Activated naive CD4-positive, alpha-beta T cell treated with anti-CD3 and anti-CD28 coated beads for 36 hours (primary cell): ENCODE measurements at regions not wholly inside any gene's neighbourhood (a gene's known extent, or its start where the extent isn't known, plus 50 kb on each side); places are given as distances from the start of the nearest gene placed in this dataset.

Experiments
- CTCF ChIA-PET: fragments of 350-600 bp; sonication (Branson Sonifier 250); formaldehyde crosslinking; loops from one replicate; lab custom pipeline; 2021; ENCODE audit warnings: antibody characterized with exemption; lab: Charles Lee
- DNase-seq: peaks from one replicate; pipeline ENCODE4 v3.0.0-alpha.2; 2020
- H3K27ac Mint-ChIP-seq: one replicate; pipeline ENCODE4 v1.8.0; 2021; ENCODE audit warnings: mild to moderate bottlenecking, mixed read lengths
- H3K27me3 Mint-ChIP-seq: one replicate; pipeline ENCODE4 v1.8.0; 2021; ENCODE audit warnings: low read depth, mixed read lengths
- H3K36me3 Mint-ChIP-seq: one replicate; pipeline ENCODE4 v1.8.0; 2021; ENCODE audit warnings: low read depth, mixed read lengths
- H3K4me1 Mint-ChIP-seq: one replicate; pipeline ENCODE4 v1.8.0; 2021; ENCODE audit warnings: low read depth, mixed read lengths
- H3K4me3 Mint-ChIP-seq: one replicate; pipeline ENCODE4 v1.8.0; 2021; ENCODE audit warnings: mild to moderate bottlenecking, moderate library complexity, mixed read lengths
- H3K9me3 Mint-ChIP-seq: one replicate; pipeline ENCODE4 v1.8.0; 2021; ENCODE audit warnings: mixed read lengths
- intact Hi-C: fragments of 100-400 bp; cut with micrococcal nuclease; formaldehyde crosslinking; loops from one replicate; pipeline ENCODE4 v1.15.1; 2023

DNA sequence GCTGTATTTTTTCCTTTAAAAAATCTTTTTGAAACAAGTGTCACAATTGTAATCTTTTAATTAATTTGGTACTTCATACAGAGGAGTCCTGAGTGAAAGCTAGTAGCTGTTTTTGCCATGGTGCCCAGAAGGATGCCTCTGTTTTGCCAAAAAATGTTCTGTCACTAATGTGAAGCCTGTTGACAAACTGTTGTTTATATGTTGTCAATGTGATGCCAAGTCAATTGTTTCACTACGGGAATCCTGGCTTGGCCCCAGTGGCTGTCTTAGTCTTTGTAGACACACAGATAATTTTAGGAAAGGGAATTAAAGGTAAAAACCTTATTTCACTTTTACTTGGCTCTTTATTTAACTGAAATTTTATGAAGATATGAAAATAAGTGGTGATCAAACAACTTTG is 706.4 kb upstream of the MMS22L start:
- no peak overlapping the region for H3K27ac Mint-ChIP-seq
- CTCF ChIA-PET = no interaction called here
- DNase-seq = no peak
- H3K4me1 Mint-ChIP-seq = no peaks in the 10 kb centered on the region
- intact Hi-C loops = no loop called here
- H3K27me3 Mint-ChIP-seq = no peaks in the 10 kb centered on the region
- H3K4me3 Mint-ChIP-seq = no peak overlapping the region
- no peaks in the 10 kb centered on the region for H3K36me3 Mint-ChIP-seq
- no peaks in the 10 kb centered on the region for H3K9me3 Mint-ChIP-seq

GRCh38 chr6:97995158-97995557 is 712.1 kb upstream of the MMS22L start:
- intact Hi-C loops = no loop called here
- Mint-ChIP-seq H3K36me3 (no peaks in the 10 kb centered on the region), H3K9me3 (no peaks in the 10 kb centered on the region), H3K27me3 (no peaks in the 10 kb centered on the region), H3K27ac (no peak overlapping the region), H3K4me3 (no peak overlapping the region), H3K4me1 (no peaks in the 10 kb centered on the region)
- CTCF ChIA-PET = no interaction called here
- no peak for DNase-seq

GRCh38 chr6:98002678-98003077 is 719.7 kb upstream of the MMS22L start:
- no peaks in the 10 kb centered on the region for H3K9me3 Mint-ChIP-seq
- no peak overlapping the region for H3K27ac Mint-ChIP-seq
- no peaks in the 10 kb centered on the region for H3K36me3 Mint-ChIP-seq
- no peak overlapping the region for H3K4me3 Mint-ChIP-seq
- intact Hi-C loops = no loop called here
- no peaks in the 10 kb centered on the region for H3K27me3 Mint-ChIP-seq
- CTCF ChIA-PET = interaction anchor here (0.6 kb wide), 1 partner anchor 23 kb away, joined by 3 read pairs; no protein-coding TSS in a partner anchor
- DNase-seq = no peak
- no peaks in the 10 kb centered on the region for H3K4me1 Mint-ChIP-seq

DNA sequence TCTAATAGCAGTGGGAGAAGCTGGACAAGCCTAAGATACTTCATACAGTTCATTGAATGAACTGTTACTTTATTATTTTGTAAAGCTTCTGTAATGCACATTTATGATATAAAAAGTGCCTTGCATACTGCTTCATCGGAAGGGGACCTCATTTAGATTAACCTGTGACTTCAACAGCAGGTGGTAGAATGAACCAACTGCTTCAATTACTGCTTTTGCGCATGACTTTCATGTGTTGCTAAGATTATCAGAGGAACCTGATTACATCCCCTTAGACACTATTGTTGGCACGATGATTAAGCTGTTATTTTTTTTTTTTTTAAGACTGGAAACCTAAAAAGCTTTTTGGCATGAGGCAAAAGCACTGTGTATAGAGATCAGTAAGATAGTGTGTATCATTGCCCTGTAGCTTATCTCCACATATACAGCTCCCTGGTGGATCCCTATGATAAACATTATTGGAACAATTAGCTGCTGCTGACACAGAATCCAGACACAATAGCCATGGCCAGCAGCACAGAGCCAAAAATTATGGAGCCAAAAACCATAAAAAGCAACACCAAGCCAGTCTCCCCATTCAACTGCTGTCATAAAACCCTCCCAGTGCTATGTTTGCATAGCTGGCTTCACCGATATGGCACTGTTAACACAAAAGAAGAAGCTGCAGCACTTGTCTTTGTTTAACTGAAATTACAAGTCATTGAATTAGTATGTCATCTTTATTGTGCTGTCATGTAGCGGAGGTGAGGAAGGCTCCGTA is 731.6 kb upstream of the MMS22L start:
- intact Hi-C loops = no loop called here
- DNase-seq = no peak
- no peaks in the 10 kb centered on the region for H3K4me1 Mint-ChIP-seq
- no peak overlapping the region for H3K4me3 Mint-ChIP-seq
- H3K27ac Mint-ChIP-seq = no peak overlapping the region
- no peaks in the 10 kb centered on the region for H3K27me3 Mint-ChIP-seq
- peaks cover 1% of the 10 kb centered on the region for H3K9me3 Mint-ChIP-seq
- H3K36me3 Mint-ChIP-seq = no peaks in the 10 kb centered on the region
- CTCF ChIA-PET = no interaction called here

- H3K27ac Mint-ChIP-seq = no peak overlapping the region
- no peaks in the 10 kb centered on the region for H3K36me3 Mint-ChIP-seq
- H3K4me1 Mint-ChIP-seq = no peaks in the 10 kb centered on the region
- peaks cover 1% of the 10 kb centered on the region for H3K9me3 Mint-ChIP-seq
- no peak for DNase-seq
- CTCF ChIA-PET = no interaction called here
- intact Hi-C loops = no loop called here
- no peak overlapping the region for H3K4me3 Mint-ChIP-seq
- no peaks in the 10 kb centered on the region for H3K27me3 Mint-ChIP-seq
These were observed 733.5 kb upstream of the MMS22L start for GRCh38 chr6:98016565-98016964.

- no peaks in the 10 kb centered on the region for H3K9me3 Mint-ChIP-seq
- intact Hi-C loops = no loop called here
- H3K4me3 Mint-ChIP-seq = no peak overlapping the region
- no peaks in the 10 kb centered on the region for H3K4me1 Mint-ChIP-seq
- H3K27me3 Mint-ChIP-seq = no peaks in the 10 kb centered on the region
- H3K36me3 Mint-ChIP-seq = no peaks in the 10 kb centered on the region
- no peak for DNase-seq
- CTCF ChIA-PET = no interaction called here
- no peak overlapping the region for H3K27ac Mint-ChIP-seq
These were observed 737.2 kb upstream of the MMS22L start for GRCh38 chr6:98020222-98020621.

DNA sequence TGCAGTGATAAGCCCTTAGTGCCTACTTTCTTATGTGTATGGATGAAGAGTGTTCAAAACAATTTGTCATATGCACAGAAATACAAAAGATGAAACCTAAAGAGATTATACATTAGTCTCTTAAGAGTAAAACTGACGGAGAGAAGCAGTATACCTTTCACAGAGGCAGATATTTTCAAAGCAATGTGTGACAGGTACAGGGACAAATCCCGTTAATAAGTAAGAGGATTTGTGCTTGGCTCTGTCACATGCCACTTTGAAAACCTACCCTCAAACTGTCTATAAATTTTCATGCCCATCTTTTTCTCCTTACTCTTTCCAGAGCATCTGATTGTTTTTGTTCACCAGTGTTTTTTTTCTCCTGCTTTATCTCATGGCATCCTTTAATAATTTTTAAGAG is 741.3 kb upstream of the MMS22L start:
- no peak overlapping the region for H3K4me3 Mint-ChIP-seq
- H3K9me3 Mint-ChIP-seq = no peaks in the 10 kb centered on the region
- intact Hi-C loops = no loop called here
- no peaks in the 10 kb centered on the region for H3K36me3 Mint-ChIP-seq
- CTCF ChIA-PET = no interaction called here
- no peak overlapping the region for H3K27ac Mint-ChIP-seq
- H3K27me3 Mint-ChIP-seq = no peaks in the 10 kb centered on the region
- DNase-seq = no peak
- H3K4me1 Mint-ChIP-seq = no peaks in the 10 kb centered on the region

GRCh38 chr6:98027898-98028297 is 744.9 kb upstream of the MMS22L start:
- no peak for DNase-seq
- Mint-ChIP-seq H3K27ac (no peak overlapping the region), H3K4me3 (no peak overlapping the region), H3K36me3 (no peaks in the 10 kb centered on the region), H3K9me3 (no peaks in the 10 kb centered on the region), H3K4me1 (no peaks in the 10 kb centered on the region), H3K27me3 (no peaks in the 10 kb centered on the region)
- intact Hi-C loops = no loop called here
- CTCF ChIA-PET = no interaction called here

DNA sequence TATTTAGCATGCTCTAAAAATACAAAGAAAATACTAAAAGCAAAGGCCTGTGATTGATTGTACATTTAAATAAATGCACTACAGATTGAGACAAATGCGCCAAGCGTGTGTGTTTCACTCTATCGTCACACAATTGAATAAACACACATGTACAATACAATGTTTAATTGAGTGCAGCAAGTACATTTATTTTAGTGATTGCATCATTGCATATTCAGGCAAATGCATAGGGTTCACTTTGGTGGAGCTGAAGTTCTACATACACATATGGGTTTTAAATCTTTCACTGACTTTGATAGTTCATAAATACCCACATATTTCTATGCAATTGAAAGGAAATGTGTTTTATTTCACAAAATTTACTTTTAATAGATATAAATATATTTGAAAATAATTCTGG is 750.6 kb upstream of the MMS22L start:
- intact Hi-C loops = no loop called here

DNA sequence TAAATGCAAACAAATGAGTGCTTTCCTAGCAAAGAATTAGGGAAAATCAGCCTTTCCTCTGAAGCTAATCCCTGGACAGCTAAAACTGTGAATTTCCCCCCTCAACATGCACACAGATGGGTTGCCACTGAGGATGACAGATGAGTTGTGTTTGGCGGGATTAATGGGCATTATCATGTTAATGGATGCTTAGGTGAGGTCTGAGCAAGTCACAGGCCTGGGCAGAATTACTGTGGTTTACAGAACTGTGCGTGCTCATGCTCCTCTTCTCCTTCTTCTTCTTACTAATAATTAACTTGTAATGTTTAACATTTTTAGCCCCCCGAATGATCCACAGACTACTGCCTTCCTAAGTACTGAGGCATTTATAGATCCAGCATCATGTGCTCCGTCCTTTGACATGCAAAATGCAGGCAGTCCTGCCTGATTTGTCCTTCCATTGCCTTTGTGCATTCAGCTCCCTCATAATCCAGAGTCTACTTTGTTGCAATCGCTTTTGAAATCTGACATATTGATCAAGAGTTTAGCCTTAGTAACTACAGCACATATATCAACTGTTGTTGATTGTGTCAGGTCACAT is 753.4 kb upstream of the MMS22L start:
- Mint-ChIP-seq H3K27me3 (no peaks in the 10 kb centered on the region), H3K4me3 (no peak overlapping the region), H3K27ac (no peak overlapping the region), H3K4me1 (no peaks in the 10 kb centered on the region), H3K36me3 (no peaks in the 10 kb centered on the region), H3K9me3 (no peaks in the 10 kb centered on the region)
- CTCF ChIA-PET = no interaction called here
- no peak for DNase-seq
- intact Hi-C loops = no loop called here

More for the DNA sequence above, 750.6 kb upstream of the MMS22L start:
- Mint-ChIP-seq H3K36me3 (no peaks in the 10 kb centered on the region), H3K4me3 (no peak overlapping the region), H3K9me3 (no peaks in the 10 kb centered on the region), H3K4me1 (no peaks in the 10 kb centered on the region), H3K27ac (no peak overlapping the region), H3K27me3 (no peaks in the 10 kb centered on the region)
- no peak for DNase-seq
- CTCF ChIA-PET = no interaction called here

DNA sequence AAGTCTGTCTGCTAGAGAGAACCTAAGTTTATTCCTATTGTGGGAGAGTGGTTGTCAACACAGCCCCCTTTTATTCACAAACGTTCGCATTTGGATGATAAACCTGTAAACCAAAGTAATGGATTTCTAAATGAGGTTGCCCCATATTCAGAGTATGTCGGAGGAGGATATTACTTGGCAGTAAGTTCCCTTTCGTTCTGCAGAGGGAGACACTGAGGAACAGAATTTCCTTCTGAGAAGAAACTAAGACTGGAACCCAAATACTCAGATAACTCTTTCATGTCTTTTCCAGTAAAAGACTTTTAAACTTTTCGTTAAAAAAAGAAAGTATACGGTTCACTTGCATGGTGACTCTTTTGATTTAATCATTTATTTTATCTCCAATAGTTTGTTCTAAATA is 754.6 kb upstream of the MMS22L start:
- no peak overlapping the region for H3K4me3 Mint-ChIP-seq
- H3K27ac Mint-ChIP-seq = no peak overlapping the region
- DNase-seq = no peak
- no peaks in the 10 kb centered on the region for H3K27me3 Mint-ChIP-seq
- no peaks in the 10 kb centered on the region for H3K36me3 Mint-ChIP-seq
- H3K9me3 Mint-ChIP-seq = no peaks in the 10 kb centered on the region
- H3K4me1 Mint-ChIP-seq = no peaks in the 10 kb centered on the region
- CTCF ChIA-PET = no interaction called here
- intact Hi-C loops = no loop called here

DNA sequence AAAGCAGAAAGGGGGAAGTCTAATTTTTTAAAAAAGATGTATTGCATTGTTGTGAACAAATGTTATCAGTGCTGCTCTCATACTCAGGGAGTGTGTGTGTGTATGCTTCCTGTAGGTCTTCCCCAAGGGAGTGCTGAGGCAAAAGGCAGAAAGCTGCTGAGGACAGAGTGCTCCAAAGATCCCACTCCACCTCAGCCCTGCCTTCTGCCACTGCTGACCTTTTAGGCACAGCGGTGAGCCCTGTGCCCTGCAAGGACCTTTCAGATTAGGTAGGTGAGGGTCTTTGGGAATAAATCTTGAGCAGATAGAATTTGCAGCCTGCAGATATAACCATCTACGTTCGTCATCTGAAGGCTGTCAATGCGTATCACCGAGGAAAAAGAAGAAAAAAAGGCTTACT is 756.4 kb upstream of the MMS22L start:
- Mint-ChIP-seq H3K27ac (no peak overlapping the region), H3K4me1 (no peaks in the 10 kb centered on the region), H3K4me3 (no peak overlapping the region), H3K9me3 (no peaks in the 10 kb centered on the region), H3K36me3 (no peaks in the 10 kb centered on the region), H3K27me3 (no peaks in the 10 kb centered on the region)
- DNase-seq = no peak
- intact Hi-C loops = no loop called here
- CTCF ChIA-PET = no interaction called here

DNA sequence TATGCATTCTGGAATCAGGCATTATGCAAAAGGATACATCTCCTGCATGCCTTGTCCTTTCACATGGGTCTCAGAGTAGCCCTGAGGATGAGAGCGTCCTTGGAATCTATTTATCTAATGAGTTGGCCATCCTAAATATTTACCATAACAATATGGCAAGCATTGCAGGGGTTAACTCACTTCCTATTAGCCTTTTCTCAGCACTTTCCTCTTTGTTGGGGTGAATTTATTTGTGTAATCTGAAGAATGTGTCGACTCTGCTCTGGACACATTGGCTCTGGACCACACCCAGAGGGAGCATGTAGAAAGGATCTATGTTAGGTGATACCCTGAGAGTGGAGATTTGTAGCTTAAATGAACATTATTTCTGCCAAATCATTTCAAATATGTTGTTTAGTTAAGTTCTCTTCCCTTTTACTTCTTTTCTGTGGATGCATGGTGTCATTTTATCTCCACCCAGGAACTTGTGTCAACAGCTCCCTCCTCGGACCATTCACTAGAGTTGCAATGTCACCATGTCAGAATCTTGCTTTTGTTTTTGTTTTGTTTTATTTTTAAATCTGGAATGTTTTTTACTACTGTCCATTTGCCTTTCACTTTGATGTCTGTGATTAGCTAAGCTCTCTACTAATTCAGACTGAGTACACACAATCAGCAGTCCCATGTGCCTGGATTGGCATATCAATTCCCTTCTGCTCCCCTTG is 757.0 kb upstream of the MMS22L start:
- Mint-ChIP-seq H3K36me3 (no peaks in the 10 kb centered on the region), H3K4me1 (no peaks in the 10 kb centered on the region), H3K9me3 (no peaks in the 10 kb centered on the region), H3K4me3 (no peak overlapping the region), H3K27me3 (no peaks in the 10 kb centered on the region), H3K27ac (no peak overlapping the region)
- intact Hi-C loops = no loop called here
- DNase-seq = no peak
- CTCF ChIA-PET = no interaction called here
